HG02938 (cell line): ENCODE measurements at regions not wholly inside any gene's neighbourhood (a gene's known extent, or its start where the extent isn't known, plus 50 kb on each side); places are given as distances from the start of the nearest gene placed in this dataset.

ENCODE experiments used
- ATAC-seq: cut with Tn5 transposase; IDR thresholded peaks from one replicate; pipeline ENCODE4 v1.9.1; 2021; ENCODE audit warnings: mild to moderate bottlenecking, moderate library complexity; ENCODE audit not compliant: unreplicated experiment

- ATAC-seq: no peak
Observed at GRCh38 chr10:107914450-107915214, 750.1 kb upstream of the SORCS1 start.

DNA sequence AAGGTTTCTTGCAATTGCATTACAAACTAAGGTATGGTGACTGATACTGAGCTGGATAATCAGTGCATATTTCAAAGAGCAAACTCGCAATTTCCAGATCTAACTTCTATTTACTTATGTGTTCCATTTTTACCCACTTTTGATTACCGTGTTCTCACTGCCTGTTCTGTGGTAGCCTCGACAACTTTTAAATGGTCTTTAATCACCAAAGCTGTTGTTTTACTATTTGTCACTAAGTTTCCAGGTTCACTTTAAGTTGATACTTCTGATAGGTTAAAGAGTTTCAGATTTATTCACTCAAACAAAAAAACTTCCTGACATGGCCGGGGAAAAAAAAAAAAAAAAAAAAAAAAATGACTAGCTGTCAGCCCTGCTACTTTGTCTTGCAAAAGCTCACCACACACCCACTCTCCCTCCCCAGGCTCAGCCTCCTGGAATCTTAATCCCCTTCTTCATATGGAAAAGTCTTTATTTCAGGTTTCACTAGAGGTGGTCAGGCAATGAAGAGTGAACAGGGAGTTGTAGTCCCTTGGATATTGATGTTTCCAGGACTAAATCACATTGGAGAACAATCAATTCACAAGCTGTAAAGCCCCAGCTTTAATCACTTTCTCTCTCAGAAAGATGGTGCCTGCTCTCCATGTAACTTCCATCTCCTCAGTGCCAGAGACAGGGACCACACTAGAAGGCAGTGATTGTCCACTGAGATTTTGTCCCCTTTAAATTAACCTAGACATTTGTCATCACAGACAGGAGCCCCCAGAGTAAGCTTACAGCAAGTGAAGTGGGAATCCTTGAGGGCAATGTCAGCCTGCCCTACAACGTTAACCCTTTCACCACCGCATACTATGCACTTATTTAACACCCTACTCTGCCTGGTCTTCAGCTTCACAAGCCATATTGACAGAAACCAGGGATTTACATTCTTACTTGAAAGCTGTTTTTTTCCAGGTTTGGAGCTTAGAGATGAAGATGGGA, 749.1 kb upstream of the SORCS1 start:
- no peak for ATAC-seq

DNA sequence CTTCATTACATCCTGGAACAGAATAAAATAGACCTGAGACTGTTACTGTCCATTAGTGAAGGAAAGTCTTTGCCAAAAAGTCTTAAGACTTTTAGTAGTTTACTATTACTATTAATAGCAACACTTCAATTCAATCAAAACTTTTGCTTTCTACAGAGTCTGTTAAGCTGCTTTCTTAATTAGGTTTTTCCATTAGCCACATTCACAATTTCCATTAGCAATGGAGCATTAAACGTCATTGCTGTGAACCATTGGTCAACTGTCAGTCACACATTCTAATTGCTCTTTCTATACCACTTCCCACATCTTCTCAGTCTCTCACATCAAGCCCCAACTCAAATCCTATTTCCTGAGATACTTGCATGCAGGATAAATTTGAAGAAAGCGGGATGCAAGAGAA, 736.6 kb upstream of the SORCS1 start:
- ATAC-seq: no peak

DNA sequence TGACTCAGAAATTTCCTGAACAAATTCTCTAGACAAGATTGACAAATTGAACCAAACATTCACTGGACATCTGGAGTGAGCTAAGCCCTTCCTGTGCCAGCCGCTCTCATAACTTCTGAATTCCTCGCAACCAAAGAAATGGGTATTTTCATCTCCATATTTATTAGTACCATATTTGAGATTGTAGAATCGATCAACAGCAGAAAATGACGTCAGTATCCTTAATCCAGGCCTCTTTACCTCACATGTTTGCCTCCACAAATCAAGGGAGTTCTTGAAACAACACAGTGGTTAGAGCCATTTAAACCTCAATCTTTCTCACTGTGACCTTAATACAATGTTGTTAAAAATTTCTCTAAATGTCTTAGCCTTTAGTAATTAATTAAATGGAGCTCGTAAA, 735.6 kb upstream of the SORCS1 start:
- no peak for ATAC-seq

DNA sequence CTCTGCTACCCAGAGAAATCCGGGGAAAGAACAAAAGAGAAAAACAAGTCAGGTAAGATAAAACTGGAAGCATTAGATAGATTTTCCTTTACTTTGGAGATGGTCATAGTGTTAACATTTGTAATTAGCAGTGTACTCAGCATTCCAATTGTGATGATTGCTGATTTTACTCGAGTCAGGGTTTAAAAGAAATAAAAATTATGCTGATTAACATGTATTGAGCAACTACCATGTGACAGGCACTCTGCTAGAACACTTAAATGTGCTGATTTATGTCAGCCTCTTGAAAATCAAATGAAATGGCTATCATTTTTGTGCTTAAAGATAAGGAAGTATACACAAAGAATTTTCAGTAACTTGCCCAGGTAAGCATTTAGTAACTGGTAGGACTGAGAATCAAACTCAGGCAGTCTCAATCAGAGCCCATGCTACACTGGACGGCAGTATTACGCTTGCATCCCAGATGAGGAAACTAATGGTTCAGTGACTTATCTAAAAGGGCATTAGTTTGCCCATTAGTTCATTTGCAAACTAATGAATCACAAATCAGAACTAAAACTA, 735.1 kb upstream of the SORCS1 start:
- ATAC-seq: no peak

DNA sequence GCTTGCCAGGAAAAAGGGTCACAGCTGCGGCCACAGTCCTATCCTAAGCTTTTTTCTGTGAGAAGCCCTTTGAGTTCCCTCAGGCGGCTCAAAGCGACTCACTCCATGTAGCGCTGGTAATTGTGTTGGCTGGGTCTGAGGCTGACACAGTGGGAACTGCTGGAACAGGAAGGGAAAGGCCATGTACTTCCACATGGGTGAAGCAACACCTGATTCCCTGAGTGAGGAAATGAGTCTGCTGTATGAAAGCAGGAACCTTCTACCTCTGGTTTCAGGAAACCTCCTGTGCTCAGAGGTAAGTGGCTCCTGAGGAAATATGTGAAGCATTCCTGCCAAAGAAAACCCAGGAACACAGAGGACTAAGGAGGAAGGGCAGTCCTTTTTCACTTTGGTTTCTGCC, 734.6 kb upstream of the SORCS1 start:
- ATAC-seq: no peak

DNA sequence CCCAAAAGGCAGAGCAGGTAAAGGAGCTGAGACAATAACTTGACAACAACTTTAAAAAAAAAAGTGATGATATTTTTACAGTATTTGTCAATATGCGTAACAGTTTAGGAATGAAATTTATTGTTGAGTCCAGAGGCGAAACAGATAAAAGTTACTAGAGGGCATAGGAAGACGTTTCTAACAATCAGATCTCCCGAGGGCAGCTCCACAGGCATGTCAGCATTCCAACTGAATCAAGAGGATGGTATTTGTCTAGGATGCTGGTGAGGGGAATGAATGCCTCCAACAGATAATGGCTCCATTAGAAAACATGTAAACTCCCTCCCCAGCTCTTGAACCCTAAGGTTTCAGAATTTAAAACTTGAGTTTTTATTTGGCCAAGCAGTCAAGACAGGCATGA, 733.9 kb upstream of the SORCS1 start:
- ATAC-seq: no peak

- ATAC-seq: no peak
Observed at GRCh38 chr10:107894516-107894915, 730.0 kb upstream of the SORCS1 start.

GRCh38 chr10:107889105-107889504, 724.6 kb upstream of the SORCS1 start:
- no peak for ATAC-seq

GRCh38 chr10:107880185-107880584, 715.7 kb upstream of the SORCS1 start:
- ATAC-seq: no peak

DNA sequence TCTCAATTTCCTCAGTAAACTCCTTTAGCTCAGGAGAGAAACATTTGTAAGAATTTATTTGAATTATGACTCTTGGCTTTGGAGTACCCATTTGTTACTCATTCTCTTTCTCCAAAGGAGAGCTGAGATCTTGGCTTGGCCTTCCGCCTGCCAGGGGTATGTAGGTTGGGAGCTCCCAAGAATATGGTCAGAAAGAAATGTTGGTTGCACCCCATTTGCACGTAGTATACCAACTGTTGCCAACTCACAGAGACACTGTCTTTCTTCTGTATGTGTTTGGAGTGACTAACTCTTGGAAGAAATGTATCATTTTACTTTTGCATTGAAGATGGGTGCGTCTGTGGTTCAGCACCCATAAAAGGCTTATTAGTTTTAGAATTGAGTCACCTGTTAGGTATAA, 708.5 kb upstream of the SORCS1 start:
- ATAC-seq: no peak

GRCh38 chr10:107865691-107866090, 701.2 kb upstream of the SORCS1 start:
- no peak for ATAC-seq

- ATAC-seq: no peak
Observed at GRCh38 chr10:107859065-107859464, 694.6 kb upstream of the SORCS1 start.

DNA sequence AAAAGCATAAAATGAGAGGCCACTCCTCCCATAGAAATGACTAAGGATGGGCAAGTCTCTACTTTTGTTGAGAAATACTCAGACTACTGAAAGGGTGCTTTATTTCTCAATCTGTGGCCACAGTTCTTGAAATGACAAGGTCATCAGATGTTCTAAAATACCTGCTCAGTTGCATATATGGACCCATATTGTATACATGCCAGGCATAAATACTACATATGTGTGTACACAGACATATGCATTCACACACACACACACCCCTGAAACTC, 691.5 kb upstream of the SORCS1 start:
- ATAC-seq: no peak

- ATAC-seq: no peak
Observed at GRCh38 chr10:107855301-107856046, 691.0 kb upstream of the SORCS1 start.

DNA sequence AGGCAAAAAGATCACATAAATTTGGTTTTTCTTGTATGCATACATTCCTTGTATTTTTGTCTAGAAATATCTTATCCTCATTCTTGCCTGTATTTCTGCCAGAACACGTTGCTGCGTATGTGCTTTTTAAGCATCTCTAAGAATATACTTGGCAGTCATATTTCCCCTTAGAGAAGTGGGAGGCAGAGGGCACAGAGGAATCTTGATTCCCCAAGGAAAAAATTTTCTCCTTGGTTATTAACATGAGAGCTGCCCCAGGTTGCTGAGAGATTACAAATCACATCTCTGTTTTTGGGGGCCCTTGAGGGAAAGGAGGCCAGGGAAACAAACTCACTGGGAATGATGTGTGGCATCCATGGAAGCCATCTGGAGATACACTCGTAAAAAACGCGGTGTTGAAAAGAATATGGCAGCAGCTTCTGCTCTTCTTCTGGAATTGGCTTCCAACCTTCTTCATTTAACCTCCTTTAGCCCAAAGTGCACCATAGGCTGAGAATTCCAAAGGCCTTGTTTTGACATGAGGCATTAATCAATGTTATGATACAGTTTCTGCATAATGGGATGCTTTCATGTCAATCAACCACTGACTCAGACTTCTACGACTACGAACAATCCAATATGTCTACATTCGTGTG, 684.3 kb upstream of the SORCS1 start:
- no peak for ATAC-seq

- no peak for ATAC-seq
Observed at GRCh38 chr10:107847620-107848019, 683.1 kb upstream of the SORCS1 start.

DNA sequence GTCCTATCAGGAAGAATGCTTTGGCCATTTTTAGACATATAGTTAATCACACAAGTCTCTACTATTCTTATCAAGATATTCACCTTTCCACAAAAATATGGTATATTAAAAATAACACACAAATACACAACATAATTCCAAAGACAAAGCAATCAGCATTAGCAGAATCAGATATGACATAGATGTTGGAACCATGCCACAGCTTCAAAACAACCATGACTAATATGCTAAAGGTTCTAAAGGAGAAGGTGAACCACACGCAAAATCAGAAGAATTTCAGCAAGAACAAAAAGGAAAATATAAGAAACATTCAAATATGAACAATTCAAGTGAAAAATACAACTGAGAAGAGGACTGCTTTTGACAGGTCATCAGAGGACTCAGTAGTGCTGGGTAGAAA, 670.2 kb upstream of the SORCS1 start:
- no peak for ATAC-seq

GRCh38 chr10:107831772-107832171, 667.3 kb upstream of the SORCS1 start:
- no peak for ATAC-seq

GRCh38 chr10:107829161-107829560, 664.7 kb upstream of the SORCS1 start:
- ATAC-seq: no peak

DNA sequence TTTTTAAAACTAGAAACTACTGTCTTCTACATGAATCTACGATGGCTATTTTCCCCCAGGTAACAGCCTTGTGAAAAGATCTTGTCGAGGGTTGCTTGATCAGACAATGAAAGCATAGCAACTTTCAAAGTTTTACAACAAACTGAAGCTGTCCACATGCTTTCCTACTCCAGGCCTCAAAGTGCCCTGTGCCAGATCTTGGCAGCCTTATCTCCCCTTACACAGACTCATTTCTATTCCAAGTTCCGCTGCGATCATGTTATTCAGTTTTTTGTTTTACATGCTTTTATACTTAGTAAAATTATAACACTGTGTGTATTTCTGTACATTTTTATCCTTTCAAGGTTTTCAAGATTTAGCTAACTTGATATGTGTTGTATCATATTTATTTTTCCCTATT, 661.7 kb upstream of the SORCS1 start:
- ATAC-seq: no peak
